ENCODE measurements at regions not wholly inside any gene's neighbourhood (a gene's known extent, or its start where the extent isn't known, plus 50 kb on each side); places are given as distances from the start of the nearest gene placed in this dataset.

DNA sequence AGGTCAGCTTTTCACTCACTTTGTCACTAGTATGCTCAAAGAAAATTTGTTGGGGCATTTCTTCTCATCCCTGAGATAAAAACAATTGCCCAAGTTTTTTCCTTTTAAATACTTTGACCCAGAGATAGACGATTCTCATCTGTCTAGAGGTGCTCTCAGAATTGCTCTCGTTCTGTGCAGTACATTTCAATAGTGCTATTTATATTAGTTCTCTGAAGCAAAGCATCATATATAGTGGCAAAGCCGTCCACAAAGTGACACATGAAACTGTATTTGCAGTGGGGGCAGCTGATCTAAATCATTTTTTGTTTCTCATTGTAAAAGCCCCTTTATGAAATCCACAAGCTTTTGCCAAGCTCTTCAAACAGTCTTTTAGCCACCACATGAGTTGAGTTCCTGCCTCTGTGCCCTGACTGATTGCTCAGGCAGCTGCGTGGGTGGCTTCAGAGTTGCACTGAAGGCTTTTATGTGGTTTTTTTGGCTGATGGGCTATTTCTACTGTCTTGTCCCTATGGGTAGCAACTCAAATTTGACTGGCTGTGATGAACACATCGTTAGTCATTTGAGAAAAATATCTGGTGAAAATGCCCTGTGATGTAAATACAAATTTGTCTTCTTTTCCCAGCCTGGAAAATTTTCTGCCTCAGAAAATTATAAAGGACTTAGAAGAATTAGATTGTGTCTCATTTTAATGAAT lies 119.1 kb upstream of the OTUD4 start:
- Histone ChIP-seq H3K4me1 (ENCODE audit: low read depth, poor library complexity, severe bottlenecking) (peaks cover 26% of the 10 kb centered on the region), H3K79me2 (ENCODE audit: insufficient read depth, low read depth) (no peaks in the 10 kb centered on the region), H2AFZ (ENCODE audit: low read depth) (peak overlapping the region; percentile 20; the same call in 1 of the 2 replicates), H3K4me2 (peak overlapping the region; percentile 87), H3K27me3 (ENCODE audit: insufficient read depth, low read depth) (no peaks in the 10 kb centered on the region), H3K4me3 (IDR thresholded peaks at IDR 0.05; ENCODE audit: insufficient read depth, low read depth, low read length) (no peak overlapping the region), H3K36me3 (ENCODE audit: insufficient read depth) (no peaks in the 10 kb centered on the region), H3K9ac (no peak overlapping the region), H3K27ac (peak overlapping the region; percentile 46), H4K20me1 (ENCODE audit: insufficient read depth) (no peaks in the 10 kb centered on the region)
- no peak for TF ChIP-seq CTCF (conservative IDR thresholded peaks at IDR 0.05; ENCODE audit: low read depth, low read length)

DNA sequence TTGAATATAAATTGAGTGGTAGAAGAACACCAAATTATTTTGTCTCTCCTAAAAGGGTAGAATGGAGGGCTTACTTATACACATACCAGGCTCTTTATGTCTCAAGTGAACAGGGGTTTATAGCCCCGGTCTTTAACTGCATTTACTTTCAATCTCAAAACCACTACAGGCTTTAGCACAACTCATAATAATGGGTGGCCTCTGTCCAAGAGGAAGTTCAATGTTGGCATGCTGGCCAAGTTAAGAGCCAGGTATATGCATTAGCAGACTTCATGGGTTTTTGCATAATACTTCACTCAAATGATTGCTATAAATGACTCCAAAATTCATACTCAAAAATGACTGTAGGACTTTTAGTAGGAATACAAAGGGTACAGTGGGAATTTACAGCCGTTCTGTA lies 118.5 kb upstream of the OTUD4 start:
- no peaks in the 10 kb centered on the region for H3K36me3 ChIP-seq (ENCODE audit: insufficient read depth)
- H4K20me1 ChIP-seq (ENCODE audit: insufficient read depth), result no peaks in the 10 kb centered on the region
- peak overlapping the region; percentile 46 for H3K27ac ChIP-seq
- no peak overlapping the region for H3K4me3 ChIP-seq (IDR thresholded peaks at IDR 0.05; ENCODE audit: insufficient read depth, low read depth, low read length)
- peaks cover 26% of the 10 kb centered on the region for H3K4me1 ChIP-seq (ENCODE audit: low read depth, poor library complexity, severe bottlenecking)
- H3K9ac ChIP-seq, result no peak overlapping the region
- H3K4me2 ChIP-seq, result peak overlapping the region; percentile 87
- peak overlapping the region; percentile 20; the same call in 1 of the 2 replicates for H2AFZ ChIP-seq (ENCODE audit: low read depth)
- no peaks in the 10 kb centered on the region for H3K27me3 ChIP-seq (ENCODE audit: insufficient read depth, low read depth)
- TF ChIP-seq CTCF (conservative IDR thresholded peaks at IDR 0.05; ENCODE audit: low read depth, low read length), result no peak
- no peaks in the 10 kb centered on the region for H3K79me2 ChIP-seq (ENCODE audit: insufficient read depth, low read depth)

DNA sequence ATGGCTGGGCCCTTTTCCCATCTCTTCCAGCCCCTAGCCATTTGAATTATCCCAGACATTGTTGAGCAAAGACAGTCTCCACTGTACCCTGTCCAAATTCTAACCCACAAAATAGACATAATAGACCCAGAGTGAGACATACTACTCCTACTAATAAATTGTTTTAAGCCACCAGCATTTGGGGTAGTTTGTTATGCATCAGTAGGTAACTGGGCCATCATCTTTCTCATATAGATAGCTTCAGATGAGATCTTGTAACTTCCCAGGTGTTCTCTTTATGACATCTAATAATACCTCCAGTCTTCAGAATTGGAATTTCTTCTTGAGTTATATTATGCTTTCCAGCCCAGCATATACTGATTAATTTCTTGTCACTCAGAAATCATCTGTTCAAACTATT lies 117.2 kb upstream of the OTUD4 start:
- H3K4me1 ChIP-seq (ENCODE audit: low read depth, poor library complexity, severe bottlenecking), result peaks cover 26% of the 10 kb centered on the region
- no peak overlapping the region for H3K4me2 ChIP-seq
- H3K79me2 ChIP-seq (ENCODE audit: insufficient read depth, low read depth), result no peaks in the 10 kb centered on the region
- no peak overlapping the region for H3K4me3 ChIP-seq (IDR thresholded peaks at IDR 0.05; ENCODE audit: insufficient read depth, low read depth, low read length)
- TF ChIP-seq CTCF (conservative IDR thresholded peaks at IDR 0.05; ENCODE audit: low read depth, low read length), result no peak
- H3K36me3 ChIP-seq (ENCODE audit: insufficient read depth), result no peaks in the 10 kb centered on the region
- H3K9ac ChIP-seq, result no peak overlapping the region
- H3K27me3 ChIP-seq (ENCODE audit: insufficient read depth, low read depth), result no peaks in the 10 kb centered on the region
- H4K20me1 ChIP-seq (ENCODE audit: insufficient read depth), result no peaks in the 10 kb centered on the region
- H2AFZ ChIP-seq (ENCODE audit: low read depth), result no peak overlapping the region
- no peak overlapping the region for H3K27ac ChIP-seq

DNA sequence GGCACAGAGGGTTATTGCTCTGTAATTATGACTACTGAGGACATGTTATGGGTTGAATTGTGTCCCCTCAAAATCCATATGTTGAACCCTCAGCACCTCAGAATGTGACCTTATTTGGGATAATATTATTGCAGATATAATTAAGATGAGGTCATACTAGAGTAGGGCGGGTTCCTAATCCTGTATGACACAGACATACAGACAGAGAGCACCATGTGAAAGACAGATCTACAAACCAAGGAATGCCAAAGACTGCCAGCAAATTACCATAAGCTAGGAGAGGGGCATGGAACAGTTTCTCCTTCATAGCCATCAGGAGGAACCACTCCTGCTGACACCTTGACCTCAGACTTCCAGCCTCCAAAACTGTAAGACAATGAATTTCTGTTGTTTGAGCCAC lies 115.2 kb upstream of the OTUD4 start:
- no peak for TF ChIP-seq CTCF (conservative IDR thresholded peaks at IDR 0.05; ENCODE audit: low read depth, low read length)
- Histone ChIP-seq H3K79me2 (ENCODE audit: insufficient read depth, low read depth) (no peaks in the 10 kb centered on the region), H3K36me3 (ENCODE audit: insufficient read depth) (no peaks in the 10 kb centered on the region), H3K27ac (no peak overlapping the region), H3K9ac (no peak overlapping the region), H3K4me3 (IDR thresholded peaks at IDR 0.05; ENCODE audit: insufficient read depth, low read depth, low read length) (no peak overlapping the region), H4K20me1 (ENCODE audit: insufficient read depth) (no peaks in the 10 kb centered on the region), H2AFZ (ENCODE audit: low read depth) (no peak overlapping the region), H3K4me2 (no peak overlapping the region), H3K27me3 (ENCODE audit: insufficient read depth, low read depth) (no peaks in the 10 kb centered on the region), H3K4me1 (ENCODE audit: low read depth, poor library complexity, severe bottlenecking) (peaks cover 26% of the 10 kb centered on the region)
